GM19328 (cell line): ENCODE measurements at regions not wholly inside any gene's neighbourhood (a gene's known extent, or its start where the extent isn't known, plus 50 kb on each side); places are given as distances from the start of the nearest gene placed in this dataset.
A peak's percentile ranks its signal among the peaks of the same experiment; 100 is the strongest.
"Not testable (repeated sequence)": the region's sequence is repeated elsewhere in the genome, so short reads cannot be mapped to it uniquely, and the experiment has no call there.

ENCODE experiments used
- ATAC-seq: cut with Tn5 transposase; IDR thresholded peaks from one replicate; pipeline ENCODE4 v1.9.1; 2021; ENCODE audit warnings: mild to moderate bottlenecking, moderate library complexity; ENCODE audit not compliant: unreplicated experiment

- ATAC-seq, result no peak
Observed at GRCh38 chr6:11486959-11487358, 50.6 kb upstream of the TMEM170B start.

GRCh38 chr6:11486486-11486885 is 51.1 kb upstream of the TMEM170B start:
- no peak for ATAC-seq

GRCh38 chr6:11486051-11486450 is 51.5 kb upstream of the TMEM170B start:
- no peak for ATAC-seq

- no peak for ATAC-seq
Observed at GRCh38 chr6:11485271-11485670, 52.3 kb upstream of the TMEM170B start.

GRCh38 chr6:11484441-11484840 is 53.1 kb upstream of the TMEM170B start:
- no peak for ATAC-seq

GRCh38 chr6:11482616-11483015 is 54.9 kb upstream of the TMEM170B start:
- ATAC-seq, result no peak

GRCh38 chr6:11480541-11480940 is 57.0 kb upstream of the TMEM170B start:
- no peak for ATAC-seq

- ATAC-seq, result no peak
Observed at GRCh38 chr6:11479296-11479695, 58.3 kb upstream of the TMEM170B start.

- ATAC-seq, result no peak
Observed at GRCh38 chr6:11478586-11478985, 59.0 kb upstream of the TMEM170B start.

GRCh38 chr6:11475016-11475415 is 62.5 kb upstream of the TMEM170B start:
- no peak for ATAC-seq

GRCh38 chr6:11473008-11473740 is 64.4 kb upstream of the TMEM170B start:
- ATAC-seq, result no peak

GRCh38 chr6:11471261-11471660 is 66.3 kb upstream of the TMEM170B start:
- ATAC-seq, result no peak

GRCh38 chr6:11469684-11470083 is 67.9 kb upstream of the TMEM170B start:
- ATAC-seq, result no peak

GRCh38 chr6:11468271-11468670 is 69.3 kb upstream of the TMEM170B start:
- not testable (repeated sequence) for ATAC-seq

GRCh38 chr6:11467364-11467763 is 70.2 kb upstream of the TMEM170B start:
- no peak for ATAC-seq

- no peak for ATAC-seq
Observed at GRCh38 chr6:11463398-11463780, 74.2 kb upstream of the TMEM170B start.

GRCh38 chr6:11462742-11463397 is 74.7 kb upstream of the TMEM170B start:
- no peak for ATAC-seq

GRCh38 chr6:11460837-11461661 is 76.5 kb upstream of the TMEM170B start:
- ATAC-seq, result peak; percentile 64

GRCh38 chr6:11460001-11460668 is 77.4 kb upstream of the TMEM170B start:
- peak; percentile 37 for ATAC-seq

- ATAC-seq, result peak; percentile 37
Observed at GRCh38 chr6:11459079-11459610, 78.4 kb upstream of the TMEM170B start.

- ATAC-seq, result no peak
Observed at GRCh38 chr6:11458509-11458908, 79.0 kb upstream of the TMEM170B start.
